ENCODE measurements at regions not wholly inside any gene's neighbourhood (a gene's known extent, or its start where the extent isn't known, plus 50 kb on each side); places are given as distances from the start of the nearest gene placed in this dataset.
A peak's percentile ranks its signal among the peaks of the same experiment; 100 is the strongest.

GRCh38 chr17:20934288-20934687 is 108.5 kb downstream of the USP22 start (continued):
- TF ChIP-seq REST (IDR thresholded peaks at IDR 0.05; ENCODE audit: low read depth) (no peak), JUND (IDR thresholded peaks at IDR 0.05) (no peak), RAD21 (IDR thresholded peaks at IDR 0.05; ENCODE audit: low read depth) (no peak), EGR1 (IDR thresholded peaks at IDR 0.05; ENCODE audit: low read depth) (no peak), ZNF274 (IDR thresholded peaks at IDR 0.05; ENCODE audit: low read depth, low read length) (no peak), EZH2phosphoT487 (IDR thresholded peaks at IDR 0.05; ENCODE audit: borderline replicate concordance) (no peak), ATF3 (IDR thresholded peaks at IDR 0.05) (no peak), CEBPB (IDR thresholded peaks at IDR 0.05; ENCODE audit: low read depth) (no peak)

GRCh38 chr17:20935740-20936139 is 107.1 kb downstream of the USP22 start:
- Histone ChIP-seq H3K4me3 (replicated peaks in 1 of 2; ENCODE audit: low read depth in 1 of 2, low read length in 2 of 2) (no peak overlapping the region), H3K79me2 (ENCODE audit: insufficient read depth, low read length) (no peaks in the 10 kb centered on the region), H4K20me1 (ENCODE audit: insufficient read depth) (no peaks in the 10 kb centered on the region), H3K27me3 (ENCODE audit: insufficient read depth, low read length) (no peaks in the 10 kb centered on the region), H3K9me2 (ENCODE audit: insufficient read depth) (no peaks in the 10 kb centered on the region), H3K27ac (ENCODE audit: low read depth, low read length) (no peak overlapping the region), H2AFZ (ENCODE audit: low read depth, low read length, poor library complexity, severe bottlenecking) (peak overlapping the region; percentile 72), H3K9ac (ENCODE audit: low read length) (no peak overlapping the region), H3K4me1 (ENCODE audit: control insufficient read depth in 1 of 2, insufficient read depth in 2 of 2, low read length in 2 of 2) (peaks cover 22 to 23% of the 10 kb centered on the region in 2 experiments), H3K9me3 (ENCODE audit: control insufficient read depth in 1 of 2, insufficient read depth in 1 of 2, low read depth in 1 of 2, low read length in 2 of 2) (no peaks in the 10 kb centered on the region), H3K4me2 (ENCODE audit: low read length) (peak overlapping the region; percentile 52), H3K36me3 (ENCODE audit: control insufficient read depth in 1 of 2, insufficient read depth in 2 of 2, low read length in 2 of 2) (no peaks in the 10 kb centered on the region)
- DNase-seq (ENCODE audit: low read depth, low spot score) = no peak
- TF ChIP-seq FOSL1 (IDR thresholded peaks at IDR 0.05; ENCODE audit: low read depth) (peak; percentile 18; the same call in 1 of the 2 replicates), EZH2 (IDR thresholded peaks at IDR 0.05) (no peak), MAX (IDR thresholded peaks at IDR 0.05) (no peak), ATF3 (IDR thresholded peaks at IDR 0.05) (no peak)
- intact Hi-C loops (cut with micrococcal nuclease) = no loop called here
- no TSS peak for BruUV-seq (replicated peaks)
- CTCF ChIA-PET = no interaction called here
- POLR2A ChIA-PET = no interaction called here
- ATAC-seq = peak; percentile 49
- RAD21 ChIA-PET (ENCODE audit: low non-redundant PET in 1 of 2, low total read pairs in 2 of 2, uncharacterized antibody in 2 of 2, unreplicated experiment in 2 of 2) = no interaction called here

Measured in HCT116 (cell line).